Esophagus squamous epithelium (tissue), 4 donors: ENCODE measurements at regions not wholly inside any gene's neighbourhood (a gene's known extent, or its start where the extent isn't known, plus 50 kb on each side); places are given as distances from the start of the nearest gene placed in this dataset.

Experiments used
- CTCF ChIP-seq, 6 experiments: fragments of 450-650 bp in 4 of 6; fragments of 200-600 bp in 2 of 6; sonication (generic) in 2 of 6; IDR thresholded peaks; one replicate each; pipeline ENCODE4 v1.5.1; 2016 to 2019; ENCODE audit warnings: antibody characterized with exemption in 6 of 6, mild to moderate bottlenecking in 4 of 6, moderate library complexity in 4 of 6
- POLR2A ChIP-seq, 4 donors: fragments of 450-650 bp; IDR thresholded peaks; one replicate each; pipeline ENCODE4 v1.6.1; 2017; ENCODE audit warnings: antibody characterized with exemption in 4 of 4, mild to moderate bottlenecking in 4 of 4, moderate library complexity in 3 of 4

- TF ChIP-seq CTCF (IDR thresholded peaks at IDR 0.05) = no peak
- TF ChIP-seq POLR2A (IDR thresholded peaks at IDR 0.05) = no peak
Measured at GRCh38 chr6:94350833-94351232, 931.5 kb upstream of the EPHA7 start.
